ENCODE measurements at regions not wholly inside any gene's neighbourhood (a gene's known extent, or its start where the extent isn't known, plus 50 kb on each side); places are given as distances from the start of the nearest gene placed in this dataset.

- Histone ChIP-seq H3K4me3 (no peak overlapping the region), H3K36me3 (ENCODE audit: low read depth) (no peaks in the 10 kb centered on the region), H3K4me1 (ENCODE audit: low read depth) (no peaks in the 10 kb centered on the region), H3K9me3 (no peaks in the 10 kb centered on the region)
- no peak for ATAC-seq
- intact Hi-C loops (cut with DNase I, micrococcal nuclease) = no loop called here
- DNase-seq = no peak
- no peak for TF ChIP-seq CTCF (IDR thresholded peaks at IDR 0.05)
Measured at GRCh38 chr14:85242666-85243065, 287.3 kb upstream of the FLRT2 start.

- intact Hi-C loops (cut with DNase I, micrococcal nuclease) = no loop called here
- no peaks in the 10 kb centered on the region for H3K36me3 ChIP-seq (ENCODE audit: low read depth)
- H3K9me3 ChIP-seq = no peaks in the 10 kb centered on the region
- H3K4me1 ChIP-seq (ENCODE audit: low read depth) = no peaks in the 10 kb centered on the region
- no peak for ATAC-seq
- DNase-seq = no peak
- no peak for TF ChIP-seq CTCF (IDR thresholded peaks at IDR 0.05)
- H3K4me3 ChIP-seq = no peak overlapping the region
Measured at GRCh38 chr14:85243321-85243720, 286.6 kb upstream of the FLRT2 start.

GRCh38 chr14:85247071-85247470 lies 282.9 kb upstream of the FLRT2 start:
- Histone ChIP-seq H3K4me3 (no peak overlapping the region), H3K9me3 (no peaks in the 10 kb centered on the region), H3K36me3 (ENCODE audit: low read depth) (no peaks in the 10 kb centered on the region), H3K4me1 (ENCODE audit: low read depth) (no peaks in the 10 kb centered on the region)
- TF ChIP-seq CTCF (IDR thresholded peaks at IDR 0.05) = no peak
- ATAC-seq (no peak), DNase-seq (no peak)
- intact Hi-C loops (cut with DNase I, micrococcal nuclease) = no loop called here

- DNase-seq = no peak
- ATAC-seq = no peak
- Histone ChIP-seq H3K4me3 (no peak overlapping the region), H3K36me3 (ENCODE audit: low read depth) (no peaks in the 10 kb centered on the region), H3K4me1 (ENCODE audit: low read depth) (no peaks in the 10 kb centered on the region), H3K9me3 (no peaks in the 10 kb centered on the region)
- TF ChIP-seq CTCF (IDR thresholded peaks at IDR 0.05) = no peak
- intact Hi-C loops (cut with DNase I, micrococcal nuclease) = no loop called here
Measured at GRCh38 chr14:85248881-85249635, 280.9 kb upstream of the FLRT2 start.

GRCh38 chr14:85250414-85251189 lies 279.3 kb upstream of the FLRT2 start:
- no peaks in the 10 kb centered on the region for H3K4me1 ChIP-seq (ENCODE audit: low read depth)
- no peaks in the 10 kb centered on the region for H3K9me3 ChIP-seq
- no peak overlapping the region for H3K4me3 ChIP-seq
- no peak for TF ChIP-seq CTCF (IDR thresholded peaks at IDR 0.05)
- intact Hi-C loops (cut with DNase I, micrococcal nuclease) = no loop called here
- DNase-seq (no peak), ATAC-seq (no peak)
- no peaks in the 10 kb centered on the region for H3K36me3 ChIP-seq (ENCODE audit: low read depth)

Data from mucosa of descending colon (tissue), 3 donors.